Stimulated activated effector memory CD8-positive, alpha-beta T cell treated with anti-CD3 and anti-CD28 coated beads, Interleukin-12 subunit alpha, Interleukin-12 subunit beta, amount 100 ng/mL, for 72 hours (primary cell): ENCODE measurements at regions not wholly inside any gene's neighbourhood (a gene's known extent, or its start where the extent isn't known, plus 50 kb on each side); places are given as distances from the start of the nearest gene placed in this dataset.
"Not testable (repeated sequence)": the region's sequence is repeated elsewhere in the genome, so short reads cannot be mapped to it uniquely, and the experiment has no call there.

ENCODE experiments used
- ATAC-seq: fragments of 150-1000 bp; cut with Tn5 transposase; 2 replicates; pipeline ENCODE4 v1.10.0; 2021
- DNase-seq, 2 donors: peaks; one replicate each; pipeline ENCODE4 v3.0.0; 2021 to 2022; ENCODE audit warnings: low spot score in 2 of 2
- H3K27ac Mint-ChIP-seq: one replicate; pipeline ENCODE4 v1.8.0; 2022; ENCODE audit warnings: mild to moderate bottlenecking, mixed read lengths
- H3K36me3 Mint-ChIP-seq: one replicate; pipeline ENCODE4 v1.8.0; 2022; ENCODE audit warnings: mild to moderate bottlenecking, mixed read lengths
- H3K4me1 Mint-ChIP-seq: one replicate; pipeline ENCODE4 v1.8.0; 2022; ENCODE audit warnings: mixed read lengths
- H3K4me3 Mint-ChIP-seq: one replicate; pipeline ENCODE4 v1.8.0; 2022; ENCODE audit warnings: mild to moderate bottlenecking, mixed read lengths
- H3K9me3 Mint-ChIP-seq: one replicate; pipeline ENCODE4 v1.8.0; 2022; ENCODE audit warnings: mixed read lengths

- H3K36me3 Mint-ChIP-seq, result no peaks in the 10 kb centered on the region
- H3K27ac Mint-ChIP-seq, result no peak overlapping the region
- H3K4me1 Mint-ChIP-seq, result no peaks in the 10 kb centered on the region
- DNase-seq (no peak), ATAC-seq (no peak)
- no peak overlapping the region for H3K4me3 Mint-ChIP-seq
- peaks cover 20% of the 10 kb centered on the region for H3K9me3 Mint-ChIP-seq
These were observed 204.8 kb downstream of the KCNK2 start for GRCh38 chr1:215287362-215287761.

DNA sequence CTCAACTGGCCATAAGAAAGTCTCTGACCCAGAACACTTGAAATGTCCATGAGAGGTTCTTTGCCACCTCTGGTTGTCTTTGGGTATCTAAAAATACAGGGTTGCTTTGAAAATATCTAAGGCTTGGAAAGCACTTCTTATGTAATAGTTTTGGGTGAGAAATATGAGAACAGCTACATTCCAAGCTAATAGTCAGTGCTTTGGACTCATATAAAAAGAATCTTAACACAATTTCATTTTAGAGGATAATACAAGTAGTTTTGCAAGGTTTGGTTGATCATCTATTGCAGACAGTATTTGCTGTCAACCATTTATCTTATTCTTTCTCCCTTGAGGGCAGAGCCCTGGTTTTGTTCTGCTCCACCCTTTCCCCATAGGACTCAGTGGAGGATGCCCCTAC is 207.5 kb downstream of the KCNK2 start:
- no peak for ATAC-seq
- H3K4me3 Mint-ChIP-seq, result no peak overlapping the region
- no peak for DNase-seq

DNA sequence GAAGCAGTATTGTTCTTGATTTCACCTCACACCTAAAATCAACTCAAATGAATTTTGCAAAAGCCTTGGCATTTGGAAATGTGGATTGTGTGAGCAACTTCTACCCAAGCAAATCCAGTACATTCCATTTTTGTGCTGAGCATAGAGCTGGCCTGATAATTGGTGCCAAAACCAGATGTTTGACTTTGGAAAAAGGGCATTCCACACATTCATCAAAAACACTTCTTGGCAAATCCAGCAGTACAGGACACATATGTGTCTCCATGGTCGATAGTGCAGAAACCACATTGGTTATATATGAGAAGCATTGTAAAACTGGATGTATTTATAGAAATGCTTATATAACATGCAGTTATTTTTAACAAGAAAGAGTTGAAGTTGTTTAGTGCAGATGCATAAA is 210.4 kb downstream of the KCNK2 start:
- H3K36me3 Mint-ChIP-seq, result no peaks in the 10 kb centered on the region
- H3K4me3 Mint-ChIP-seq, result no peak overlapping the region
- peaks cover 29% of the 10 kb centered on the region for H3K9me3 Mint-ChIP-seq
- no peaks in the 10 kb centered on the region for H3K4me1 Mint-ChIP-seq
- ATAC-seq (no peak), DNase-seq (no peak)
- H3K27ac Mint-ChIP-seq, result no peak overlapping the region

More for the DNA sequence above, 207.5 kb downstream of the KCNK2 start:
- peaks cover 25% of the 10 kb centered on the region for H3K9me3 Mint-ChIP-seq
- H3K4me1 Mint-ChIP-seq, result no peaks in the 10 kb centered on the region
- H3K36me3 Mint-ChIP-seq, result no peaks in the 10 kb centered on the region
- no peak overlapping the region for H3K27ac Mint-ChIP-seq

GRCh38 chr1:215306426-215306825 is 223.9 kb downstream of the KCNK2 start:
- no peak overlapping the region for H3K27ac Mint-ChIP-seq
- H3K4me1 Mint-ChIP-seq, result no peaks in the 10 kb centered on the region
- H3K4me3 Mint-ChIP-seq, result no peak overlapping the region
- no peaks in the 10 kb centered on the region for H3K36me3 Mint-ChIP-seq
- H3K9me3 Mint-ChIP-seq, result peaks cover 10% of the 10 kb centered on the region
- no peak for ATAC-seq
- DNase-seq, result no peak

DNA sequence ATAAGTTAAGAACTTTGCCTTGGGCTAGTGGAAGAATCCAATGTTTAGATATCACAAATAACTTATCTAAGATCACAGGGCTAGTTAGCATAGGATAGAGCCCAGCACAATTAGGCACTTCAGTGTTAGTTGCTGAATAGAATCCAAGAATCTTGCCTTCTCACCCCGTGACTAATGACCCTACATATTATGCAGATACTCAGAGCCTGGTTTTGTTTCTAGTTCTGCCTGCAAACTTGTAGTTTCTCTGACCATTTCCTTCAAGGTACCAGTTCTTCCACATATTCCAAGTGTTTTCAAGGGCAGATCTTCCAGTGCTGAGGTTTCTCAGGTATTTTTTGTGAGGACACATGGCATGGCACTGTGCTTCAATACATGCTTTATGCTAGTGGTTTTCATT is 239.3 kb downstream of the KCNK2 start:
- no peak overlapping the region for H3K27ac Mint-ChIP-seq
- H3K4me1 Mint-ChIP-seq, result no peaks in the 10 kb centered on the region
- no peak overlapping the region for H3K4me3 Mint-ChIP-seq
- H3K9me3 Mint-ChIP-seq, result peaks cover 9% of the 10 kb centered on the region
- no peak for ATAC-seq
- H3K36me3 Mint-ChIP-seq, result no peaks in the 10 kb centered on the region
- no peak for DNase-seq

- DNase-seq, H3K36me3 Mint-ChIP-seq, H3K4me1 Mint-ChIP-seq, H3K27ac Mint-ChIP-seq, H3K4me3 Mint-ChIP-seq, ATAC-seq: not testable (repeated sequence)
- peaks cover 13% of the 10 kb centered on the region for H3K9me3 Mint-ChIP-seq
These were observed 241.5 kb downstream of the KCNK2 start for GRCh38 chr1:215323992-215324391.

DNA sequence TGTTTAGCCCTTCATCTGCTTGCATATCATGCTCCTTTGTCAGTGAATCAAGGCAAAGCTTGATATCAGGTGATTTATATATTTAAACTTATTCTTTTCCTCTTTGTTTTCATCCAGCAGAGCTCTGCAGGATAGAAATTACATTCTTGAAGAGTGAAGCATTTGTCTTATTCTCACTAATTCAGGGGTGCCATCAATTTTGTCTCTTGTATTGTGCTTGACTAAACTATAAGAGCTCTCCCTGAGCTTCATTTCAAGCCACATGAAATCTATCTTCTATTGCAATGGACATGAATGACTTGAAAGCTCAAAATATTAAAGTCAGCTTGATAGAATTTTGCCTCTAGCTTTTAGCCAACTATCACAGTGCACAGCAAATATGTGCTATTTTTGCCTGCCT is 236.7 kb upstream of the KCTD3 start:
- DNase-seq (no peak), ATAC-seq (no peak)
- peaks cover 15% of the 10 kb centered on the region for H3K9me3 Mint-ChIP-seq
- no peaks in the 10 kb centered on the region for H3K36me3 Mint-ChIP-seq
- no peak overlapping the region for H3K4me3 Mint-ChIP-seq
- H3K4me1 Mint-ChIP-seq, result no peaks in the 10 kb centered on the region
- no peak overlapping the region for H3K27ac Mint-ChIP-seq

DNA sequence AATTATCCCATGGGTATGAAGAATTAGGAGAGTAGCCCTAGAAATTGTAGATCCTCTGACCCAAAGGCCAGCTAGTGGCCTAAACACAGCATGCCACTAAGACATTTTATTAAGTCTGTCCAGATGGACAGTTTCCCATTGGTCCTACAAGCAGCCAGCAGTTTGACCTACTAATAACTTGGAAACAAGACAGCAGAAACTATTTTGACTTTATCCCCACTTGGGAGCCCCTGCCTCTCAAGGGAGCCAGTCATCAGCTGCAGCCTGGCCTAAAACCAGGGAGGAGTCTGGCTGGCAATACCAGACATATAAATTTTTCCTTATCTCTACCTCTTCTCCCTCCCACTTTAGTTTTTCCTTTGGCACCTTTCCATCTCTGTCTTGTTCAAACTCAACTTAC is 222.6 kb upstream of the KCTD3 start:
- DNase-seq, result no peak
- no peaks in the 10 kb centered on the region for H3K36me3 Mint-ChIP-seq
- peaks cover 21% of the 10 kb centered on the region for H3K9me3 Mint-ChIP-seq
- H3K27ac Mint-ChIP-seq, result no peak overlapping the region
- no peaks in the 10 kb centered on the region for H3K4me1 Mint-ChIP-seq
- no peak overlapping the region for H3K4me3 Mint-ChIP-seq
- no peak for ATAC-seq

GRCh38 chr1:215345208-215345607 is 221.9 kb upstream of the KCTD3 start:
- DNase-seq (no peak), ATAC-seq (no peak)
- no peaks in the 10 kb centered on the region for H3K36me3 Mint-ChIP-seq
- H3K27ac Mint-ChIP-seq, result no peak overlapping the region
- H3K4me3 Mint-ChIP-seq, result no peak overlapping the region
- no peaks in the 10 kb centered on the region for H3K4me1 Mint-ChIP-seq
- peaks cover 16% of the 10 kb centered on the region for H3K9me3 Mint-ChIP-seq

DNA sequence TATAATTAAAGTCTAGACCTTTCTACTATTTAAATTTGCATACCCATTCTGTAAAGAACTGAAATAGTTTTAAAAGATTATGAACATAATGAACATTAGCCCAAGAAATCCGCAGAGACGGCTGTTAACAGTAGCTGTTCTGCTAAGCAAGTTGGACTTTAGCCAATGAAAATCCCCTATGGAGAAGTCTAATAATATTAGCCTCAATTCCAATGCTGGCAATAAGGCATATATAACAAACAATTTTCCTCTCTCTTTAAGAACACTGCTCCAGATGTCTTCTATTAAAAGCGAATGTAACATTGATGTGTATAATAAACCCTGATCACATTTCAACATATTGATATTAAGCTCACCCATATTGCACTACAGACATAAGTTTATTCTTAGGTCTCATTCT is 221.3 kb upstream of the KCTD3 start:
- ATAC-seq (no peak), DNase-seq (no peak)
- Mint-ChIP-seq H3K27ac (no peak overlapping the region), H3K9me3 (peaks cover 13% of the 10 kb centered on the region), H3K4me1 (no peaks in the 10 kb centered on the region), H3K36me3 (no peaks in the 10 kb centered on the region), H3K4me3 (no peak overlapping the region)

DNA sequence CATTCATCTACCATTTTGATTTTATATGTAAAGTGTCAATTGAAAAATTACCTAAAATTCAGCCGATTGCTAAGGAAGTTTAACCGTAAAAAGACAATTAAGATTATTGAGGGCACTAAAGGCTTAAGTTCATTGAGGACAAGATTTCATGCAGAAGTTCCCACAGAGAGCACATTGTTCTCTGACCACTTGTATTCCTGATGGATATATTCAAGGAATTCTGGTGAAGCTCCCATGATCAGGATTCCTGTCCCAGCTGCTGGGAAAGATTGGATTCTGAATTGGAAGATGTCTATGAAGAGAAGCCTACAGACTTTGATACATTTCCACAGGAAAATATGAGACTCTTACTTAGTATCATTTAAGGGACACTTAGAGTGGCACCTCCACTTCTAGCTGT is 209.2 kb upstream of the KCTD3 start:
- ATAC-seq, result no peak
- Mint-ChIP-seq H3K4me1 (no peaks in the 10 kb centered on the region), H3K27ac (no peak overlapping the region), H3K9me3 (peaks cover 14% of the 10 kb centered on the region), H3K4me3 (no peak overlapping the region), H3K36me3 (no peaks in the 10 kb centered on the region)
- no peak for DNase-seq

DNA sequence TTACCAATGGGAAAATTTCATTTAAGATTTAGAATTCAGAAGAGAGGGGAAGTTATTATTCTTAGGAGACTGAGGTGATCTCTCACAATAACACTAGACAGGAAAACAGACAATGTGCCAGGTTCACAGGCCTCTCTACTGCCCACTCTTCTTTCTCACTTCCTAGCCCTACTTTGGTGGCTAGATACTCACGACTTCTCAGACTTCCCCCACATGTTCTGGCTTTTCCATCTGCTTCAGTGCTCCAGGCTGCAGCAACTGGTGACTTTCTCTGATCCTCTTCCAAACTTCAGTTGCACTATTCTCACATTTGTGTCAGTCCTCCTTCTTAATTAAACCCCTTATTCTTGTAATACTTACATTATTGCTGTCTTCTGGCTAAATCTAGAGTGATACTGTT is 208.7 kb upstream of the KCTD3 start:
- no peak overlapping the region for H3K27ac Mint-ChIP-seq

DNA sequence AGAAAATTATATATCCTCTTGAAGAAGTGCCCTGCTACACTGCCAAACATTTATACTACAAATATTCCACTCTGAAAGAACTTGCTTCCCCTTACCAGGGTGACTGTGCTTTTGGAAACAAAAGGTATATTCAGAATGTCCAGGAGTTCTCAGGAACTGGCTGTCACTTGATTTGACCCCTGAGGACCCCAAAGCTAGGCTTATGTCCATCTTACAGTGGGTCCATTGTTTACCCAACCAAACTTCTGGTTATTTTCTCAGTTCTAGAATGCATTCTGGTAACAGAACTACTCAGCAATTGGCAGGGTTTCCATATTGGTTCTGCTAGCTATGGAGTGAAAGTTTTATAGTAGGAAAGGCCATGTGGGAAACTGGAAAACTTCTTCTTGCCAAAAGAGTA is 207.1 kb upstream of the KCTD3 start:
- H3K36me3 Mint-ChIP-seq, result no peaks in the 10 kb centered on the region
- H3K4me1 Mint-ChIP-seq, result no peaks in the 10 kb centered on the region
- H3K4me3 Mint-ChIP-seq, result no peak overlapping the region
- DNase-seq (no peak), ATAC-seq (no peak)
- peaks cover 13% of the 10 kb centered on the region for H3K9me3 Mint-ChIP-seq
- no peak overlapping the region for H3K27ac Mint-ChIP-seq

More for the DNA sequence above, 208.7 kb upstream of the KCTD3 start:
- Mint-ChIP-seq H3K4me1 (no peaks in the 10 kb centered on the region), H3K4me3 (no peak overlapping the region), H3K9me3 (peaks cover 10% of the 10 kb centered on the region), H3K36me3 (no peaks in the 10 kb centered on the region)
- DNase-seq, result no peak
- ATAC-seq, result no peak

DNA sequence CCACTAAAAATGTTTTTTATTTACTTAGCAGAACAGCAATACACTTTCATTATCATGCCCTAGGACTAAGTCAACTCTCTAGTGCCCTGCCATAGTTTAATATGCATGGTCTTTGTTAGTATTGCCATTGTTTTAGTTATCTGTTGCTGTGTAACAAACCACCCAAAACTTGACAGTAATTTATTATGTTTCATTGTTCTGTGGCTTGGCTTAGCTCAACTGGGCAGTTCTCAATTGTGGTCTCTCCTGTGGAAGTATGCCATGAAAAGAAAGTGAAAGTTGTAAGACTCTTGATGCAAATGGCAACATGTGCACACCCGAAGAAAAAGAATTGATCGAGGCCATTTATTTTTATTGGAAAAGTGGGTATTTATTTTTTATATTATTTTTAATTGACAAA is 206.3 kb upstream of the KCTD3 start:
- no peaks in the 10 kb centered on the region for H3K4me1 Mint-ChIP-seq
- no peak for DNase-seq
- peaks cover 13% of the 10 kb centered on the region for H3K9me3 Mint-ChIP-seq
- no peak for ATAC-seq
- H3K27ac Mint-ChIP-seq, result no peak overlapping the region
- H3K36me3 Mint-ChIP-seq, result no peaks in the 10 kb centered on the region
- H3K4me3 Mint-ChIP-seq, result no peak overlapping the region

DNA sequence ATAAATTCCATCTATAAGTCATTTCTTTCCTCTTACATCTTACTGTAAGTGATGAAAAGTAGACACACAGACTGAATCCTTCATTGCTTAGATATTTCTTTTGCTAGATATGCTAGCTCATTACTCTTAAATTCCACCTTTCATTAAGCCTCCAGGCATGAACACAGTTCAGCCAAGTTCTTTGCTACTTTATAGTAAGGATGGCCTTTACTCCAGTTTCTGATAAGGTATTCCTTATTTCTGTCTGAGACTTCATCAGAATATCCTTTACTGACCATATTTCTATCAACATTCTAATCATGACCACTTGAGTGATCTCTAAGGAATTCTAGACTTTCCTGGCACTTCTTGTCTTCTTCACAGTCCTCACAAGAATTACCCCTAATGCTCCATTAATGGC is 191.7 kb upstream of the KCTD3 start:
- Mint-ChIP-seq H3K4me1 (no peaks in the 10 kb centered on the region), H3K9me3 (peaks cover 6% of the 10 kb centered on the region), H3K36me3 (no peaks in the 10 kb centered on the region), H3K27ac (no peak overlapping the region), H3K4me3 (no peak overlapping the region)
- ATAC-seq (no peak), DNase-seq (no peak)

DNA sequence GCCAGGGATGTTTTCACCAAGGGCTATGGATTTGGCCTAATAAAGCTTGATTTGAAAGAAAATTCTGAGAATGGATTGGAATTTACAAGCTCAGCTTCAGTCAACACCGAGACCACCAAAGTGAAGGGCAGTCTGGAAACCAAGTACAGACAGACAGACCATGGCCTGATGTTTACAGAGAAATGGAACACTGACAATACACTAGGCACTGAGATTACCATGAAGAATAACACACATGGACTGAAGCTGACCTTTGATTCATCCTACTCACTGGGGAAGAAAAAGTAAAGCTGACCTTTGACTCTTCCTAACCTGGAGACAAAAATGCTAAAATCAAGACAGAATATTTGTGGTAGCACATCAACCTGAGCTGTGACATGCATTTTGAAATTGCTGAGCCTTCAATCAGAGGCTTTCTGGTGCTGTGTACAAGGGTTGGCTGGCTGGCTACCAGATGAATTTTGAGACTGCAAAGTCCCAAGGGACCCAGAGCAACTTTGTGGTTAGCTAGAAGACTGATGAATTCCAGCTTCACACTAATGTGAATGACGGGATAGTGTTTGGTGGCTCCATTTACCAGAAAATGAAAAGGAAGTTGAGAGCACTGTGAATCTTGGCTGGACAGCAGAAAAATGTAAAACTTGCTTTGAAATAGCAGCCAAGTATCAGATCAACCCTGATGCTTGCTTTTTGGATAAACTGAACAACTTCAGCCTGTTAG is 190.4 kb upstream of the KCTD3 start:
- Mint-ChIP-seq H3K4me1 (no peaks in the 10 kb centered on the region), H3K4me3 (no peak overlapping the region), H3K9me3 (no peaks in the 10 kb centered on the region), H3K36me3 (no peaks in the 10 kb centered on the region), H3K27ac (no peak overlapping the region)
- ATAC-seq (no peak), DNase-seq (no peak)

DNA sequence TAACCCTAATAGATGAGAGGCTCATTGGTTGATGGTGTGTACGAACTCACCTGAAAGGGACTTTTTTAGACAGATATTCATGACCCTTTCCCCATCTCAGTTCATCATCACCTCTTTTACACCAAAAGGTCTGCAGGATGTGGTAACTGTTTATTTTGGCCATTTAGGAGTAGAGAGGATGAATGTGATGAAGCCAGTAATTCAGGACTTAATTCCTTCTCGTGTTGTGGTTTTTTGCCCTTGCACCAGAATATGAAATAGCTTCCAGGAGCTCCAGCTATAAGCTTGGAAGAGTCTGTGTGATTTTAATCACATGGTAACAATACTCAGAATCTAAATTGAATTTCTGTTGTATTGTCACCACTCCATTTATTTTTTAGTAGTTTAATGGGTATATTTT is 189.4 kb upstream of the KCTD3 start:
- H3K9me3 Mint-ChIP-seq, result no peaks in the 10 kb centered on the region
- H3K4me1 Mint-ChIP-seq, result no peaks in the 10 kb centered on the region
- H3K36me3 Mint-ChIP-seq, result no peaks in the 10 kb centered on the region
- H3K27ac Mint-ChIP-seq, result no peak overlapping the region
- no peak overlapping the region for H3K4me3 Mint-ChIP-seq
- DNase-seq, result no peak
- no peak for ATAC-seq
